Left renal cortex interstitium (tissue), 4 donors: ENCODE measurements at regions not wholly inside any gene's neighbourhood (a gene's known extent, or its start where the extent isn't known, plus 50 kb on each side); places are given as distances from the start of the nearest gene placed in this dataset.

Experiments used
- DNase-seq, 4 donors: peaks; one replicate each; pipeline ENCODE4 v3.0.0-alpha.2; 2013; ENCODE audit warnings: low read depth in 4 of 4, low spot score in 2 of 4, missing footprints in 1 of 4

- DNase-seq: no peak
Measured at GRCh38 chr12:58804749-58805148, 115.6 kb downstream of the LRIG3 start.

GRCh38 chr12:58809064-58809607 lies 111.2 kb downstream of the LRIG3 start:
- DNase-seq: no peak

GRCh38 chr12:58811346-58811745 lies 109.0 kb downstream of the LRIG3 start:
- DNase-seq: no peak

- DNase-seq: no peak
Measured at GRCh38 chr12:58812214-58812613, 108.1 kb downstream of the LRIG3 start.

GRCh38 chr12:58814036-58814435 lies 106.3 kb downstream of the LRIG3 start:
- no peak for DNase-seq

- DNase-seq: no peak
Measured at GRCh38 chr12:58815235-58815634, 105.1 kb downstream of the LRIG3 start.

GRCh38 chr12:58818546-58818945 lies 101.8 kb downstream of the LRIG3 start:
- DNase-seq: no peak

GRCh38 chr12:58819345-58819744 lies 101.0 kb downstream of the LRIG3 start:
- no peak for DNase-seq

- no peak for DNase-seq
Measured at GRCh38 chr12:58819985-58820384, 100.3 kb downstream of the LRIG3 start.
